HL-60 (cell line): ENCODE measurements at regions not wholly inside any gene's neighbourhood (a gene's known extent, or its start where the extent isn't known, plus 50 kb on each side); places are given as distances from the start of the nearest gene placed in this dataset.
"Not testable (repeated sequence)": the region's sequence is repeated elsewhere in the genome, so short reads cannot be mapped to it uniquely, and the experiment has no call there.

Experiments
- DNase-seq, 2 experiments: peaks; one replicate each; pipeline ENCODE4 v3.0.0-alpha.2; 2010 to 2020; ENCODE audit warnings: low read depth in 1 of 2, low spot score in 1 of 2
- H3K27ac ChIP-seq: fragments of 250-450 bp; sonication (Bioruptor Pico); replicated peaks from 2 replicates; pipeline ENCODE4 v1.5.1; 2020; ENCODE audit warnings: mild to moderate bottlenecking, moderate library complexity
- H3K27me3 ChIP-seq: fragments of 250-450 bp; sonication (Bioruptor Pico); 2 replicates; pipeline ENCODE4 v1.5.1; 2021; ENCODE audit warnings: mild to moderate bottlenecking, moderate library complexity; ENCODE audit not compliant: insufficient read depth, poor library complexity, severe bottlenecking
- H3K4me3 ChIP-seq: replicated peaks from 2 replicates; pipeline ENCODE4 v1.5.1; 2011; ENCODE audit warnings: mild to moderate bottlenecking, control low read depth, low read length; ENCODE audit not compliant: insufficient read depth
- GABPA ChIP-seq: IDR thresholded peaks from 2 replicates; pipeline ENCODE4 v1.6.1; 2012; ENCODE audit warnings: low read depth
- POLR2AphosphoS5 ChIP-seq: IDR thresholded peaks from 2 replicates; pipeline ENCODE4 v1.6.1; 2012; ENCODE audit warnings: low read depth
- SPI1 ChIP-seq: IDR thresholded peaks from 2 replicates; pipeline ENCODE4 v1.6.1; 2012; ENCODE audit warnings: low read depth, mild to moderate bottlenecking, borderline replicate concordance
- TF ChIP-seq, protein P1 (sequence below): IDR thresholded peaks from 2 replicates; pipeline ENCODE4 v1.6.1; 2012; ENCODE audit warnings: low read depth; ENCODE audit not compliant: insufficient replicate concordance
- TF ChIP-seq, protein P2 (sequence below): IDR thresholded peaks from one replicate; pipeline ENCODE4 v1.5.1; 2011; ENCODE audit warnings: low read length, control low read depth, inconsistent platforms; ENCODE audit not compliant: insufficient read depth

DNA sequence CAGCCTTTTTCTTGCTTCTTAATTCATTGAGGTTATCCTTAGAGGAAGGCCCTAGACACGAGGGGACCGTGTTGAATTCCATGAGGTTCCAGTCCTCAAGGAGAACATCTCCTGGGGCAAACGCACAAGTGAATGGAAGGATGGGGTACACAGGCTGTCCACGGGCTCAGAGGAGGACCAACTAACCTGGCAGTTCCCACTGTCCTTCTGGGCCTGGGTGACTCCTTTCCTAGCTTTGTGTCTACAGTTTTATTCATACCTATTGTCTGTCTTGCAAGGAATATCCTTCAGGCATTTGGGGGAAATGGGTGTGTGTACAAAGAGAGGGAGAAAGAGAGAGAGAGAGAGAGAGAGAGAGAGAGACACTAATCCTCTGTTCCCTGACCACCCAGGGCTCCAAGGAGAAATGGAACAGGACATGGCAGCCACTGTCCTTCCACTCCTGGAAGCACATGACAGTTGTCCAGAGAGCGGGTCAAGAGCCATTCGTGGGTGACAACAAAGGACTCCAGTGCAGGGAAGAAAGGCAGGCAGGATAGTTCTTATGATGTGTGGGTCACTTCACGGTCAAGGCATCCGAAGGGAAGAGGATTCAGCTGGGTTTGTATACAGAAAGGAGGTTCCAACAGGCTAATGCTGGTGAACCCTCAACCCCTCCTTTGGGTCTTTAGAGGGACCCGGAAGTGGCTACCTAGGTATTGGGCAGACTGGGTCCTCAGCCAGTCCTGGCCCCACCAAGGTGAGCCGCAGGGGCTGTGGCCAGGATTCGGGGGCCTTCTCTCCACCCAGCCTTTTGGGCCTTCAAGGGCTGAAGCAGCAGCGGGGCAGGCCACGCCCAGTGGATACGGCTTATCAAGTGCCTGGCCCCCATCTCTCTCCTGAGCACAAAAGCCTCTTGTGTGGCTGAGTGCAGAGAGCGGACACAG is 150.6 kb downstream of the MYCN start:
- TF ChIP-seq GABPA (no peak), SPI1 (no peak), POLR2AphosphoS5 (no peak)
- TF ChIP-seq, protein P1, sequence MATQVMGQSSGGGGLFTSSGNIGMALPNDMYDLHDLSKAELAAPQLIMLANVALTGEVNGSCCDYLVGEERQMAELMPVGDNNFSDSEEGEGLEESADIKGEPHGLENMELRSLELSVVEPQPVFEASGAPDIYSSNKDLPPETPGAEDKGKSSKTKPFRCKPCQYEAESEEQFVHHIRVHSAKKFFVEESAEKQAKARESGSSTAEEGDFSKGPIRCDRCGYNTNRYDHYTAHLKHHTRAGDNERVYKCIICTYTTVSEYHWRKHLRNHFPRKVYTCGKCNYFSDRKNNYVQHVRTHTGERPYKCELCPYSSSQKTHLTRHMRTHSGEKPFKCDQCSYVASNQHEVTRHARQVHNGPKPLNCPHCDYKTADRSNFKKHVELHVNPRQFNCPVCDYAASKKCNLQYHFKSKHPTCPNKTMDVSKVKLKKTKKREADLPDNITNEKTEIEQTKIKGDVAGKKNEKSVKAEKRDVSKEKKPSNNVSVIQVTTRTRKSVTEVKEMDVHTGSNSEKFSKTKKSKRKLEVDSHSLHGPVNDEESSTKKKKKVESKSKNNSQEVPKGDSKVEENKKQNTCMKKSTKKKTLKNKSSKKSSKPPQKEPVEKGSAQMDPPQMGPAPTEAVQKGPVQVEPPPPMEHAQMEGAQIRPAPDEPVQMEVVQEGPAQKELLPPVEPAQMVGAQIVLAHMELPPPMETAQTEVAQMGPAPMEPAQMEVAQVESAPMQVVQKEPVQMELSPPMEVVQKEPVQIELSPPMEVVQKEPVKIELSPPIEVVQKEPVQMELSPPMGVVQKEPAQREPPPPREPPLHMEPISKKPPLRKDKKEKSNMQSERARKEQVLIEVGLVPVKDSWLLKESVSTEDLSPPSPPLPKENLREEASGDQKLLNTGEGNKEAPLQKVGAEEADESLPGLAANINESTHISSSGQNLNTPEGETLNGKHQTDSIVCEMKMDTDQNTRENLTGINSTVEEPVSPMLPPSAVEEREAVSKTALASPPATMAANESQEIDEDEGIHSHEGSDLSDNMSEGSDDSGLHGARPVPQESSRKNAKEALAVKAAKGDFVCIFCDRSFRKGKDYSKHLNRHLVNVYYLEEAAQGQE, result no peak
- TF ChIP-seq, protein P2, sequence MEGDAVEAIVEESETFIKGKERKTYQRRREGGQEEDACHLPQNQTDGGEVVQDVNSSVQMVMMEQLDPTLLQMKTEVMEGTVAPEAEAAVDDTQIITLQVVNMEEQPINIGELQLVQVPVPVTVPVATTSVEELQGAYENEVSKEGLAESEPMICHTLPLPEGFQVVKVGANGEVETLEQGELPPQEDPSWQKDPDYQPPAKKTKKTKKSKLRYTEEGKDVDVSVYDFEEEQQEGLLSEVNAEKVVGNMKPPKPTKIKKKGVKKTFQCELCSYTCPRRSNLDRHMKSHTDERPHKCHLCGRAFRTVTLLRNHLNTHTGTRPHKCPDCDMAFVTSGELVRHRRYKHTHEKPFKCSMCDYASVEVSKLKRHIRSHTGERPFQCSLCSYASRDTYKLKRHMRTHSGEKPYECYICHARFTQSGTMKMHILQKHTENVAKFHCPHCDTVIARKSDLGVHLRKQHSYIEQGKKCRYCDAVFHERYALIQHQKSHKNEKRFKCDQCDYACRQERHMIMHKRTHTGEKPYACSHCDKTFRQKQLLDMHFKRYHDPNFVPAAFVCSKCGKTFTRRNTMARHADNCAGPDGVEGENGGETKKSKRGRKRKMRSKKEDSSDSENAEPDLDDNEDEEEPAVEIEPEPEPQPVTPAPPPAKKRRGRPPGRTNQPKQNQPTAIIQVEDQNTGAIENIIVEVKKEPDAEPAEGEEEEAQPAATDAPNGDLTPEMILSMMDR, result no peak
- Histone ChIP-seq H3K4me3 (no peak overlapping the region), H3K27me3 (no peaks in the 10 kb centered on the region), H3K27ac (no peak overlapping the region)
- DNase-seq, result no peak

DNA sequence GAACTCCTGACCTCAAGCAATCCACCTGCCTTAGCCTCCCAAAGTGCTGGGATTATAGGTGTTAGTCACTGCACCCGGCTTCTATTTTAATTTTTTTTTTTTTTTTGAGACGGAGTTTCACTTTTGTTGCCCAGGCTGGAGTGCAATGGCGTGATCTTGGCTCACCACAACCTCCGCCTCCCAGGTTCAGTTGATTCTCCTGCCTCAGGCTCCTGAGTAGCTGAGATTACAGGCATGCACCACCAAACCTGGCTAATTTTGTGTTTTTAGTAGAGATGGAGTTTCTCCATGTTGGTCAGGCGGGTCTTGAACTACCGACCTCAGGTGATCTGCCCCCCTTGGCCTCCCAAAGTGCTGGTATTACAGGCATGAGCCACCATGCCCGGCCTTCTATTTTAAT is 149.1 kb downstream of the MYCN start:
- not testable (repeated sequence) for H3K27me3 ChIP-seq, H3K27ac ChIP-seq, H3K4me3 ChIP-seq, DNase-seq

DNA sequence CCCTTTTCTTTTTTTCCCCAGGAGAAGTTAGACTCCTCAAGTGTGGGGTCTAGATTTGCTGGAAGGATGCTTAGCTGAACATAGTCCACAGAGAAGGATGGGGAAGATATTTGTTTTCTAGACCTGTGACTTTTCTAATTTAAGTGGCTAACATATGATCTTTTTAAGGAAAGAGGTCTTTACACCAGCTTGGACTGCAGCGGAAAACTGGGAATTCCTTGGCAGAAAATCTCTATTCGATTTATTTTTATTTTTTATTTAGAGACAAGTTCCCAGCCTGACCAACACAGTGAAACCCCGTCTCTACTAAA is 148.4 kb downstream of the MYCN start:
- H3K27ac ChIP-seq, result no peak overlapping the region
- no peak overlapping the region for H3K4me3 ChIP-seq
- TF ChIP-seq, protein P1, result no peak
- TF ChIP-seq, protein P2, result no peak
- TF ChIP-seq POLR2AphosphoS5, result no peak
- TF ChIP-seq GABPA, result no peak
- TF ChIP-seq SPI1, result no peak
- no peaks in the 10 kb centered on the region for H3K27me3 ChIP-seq
- DNase-seq, result no peak

DNA sequence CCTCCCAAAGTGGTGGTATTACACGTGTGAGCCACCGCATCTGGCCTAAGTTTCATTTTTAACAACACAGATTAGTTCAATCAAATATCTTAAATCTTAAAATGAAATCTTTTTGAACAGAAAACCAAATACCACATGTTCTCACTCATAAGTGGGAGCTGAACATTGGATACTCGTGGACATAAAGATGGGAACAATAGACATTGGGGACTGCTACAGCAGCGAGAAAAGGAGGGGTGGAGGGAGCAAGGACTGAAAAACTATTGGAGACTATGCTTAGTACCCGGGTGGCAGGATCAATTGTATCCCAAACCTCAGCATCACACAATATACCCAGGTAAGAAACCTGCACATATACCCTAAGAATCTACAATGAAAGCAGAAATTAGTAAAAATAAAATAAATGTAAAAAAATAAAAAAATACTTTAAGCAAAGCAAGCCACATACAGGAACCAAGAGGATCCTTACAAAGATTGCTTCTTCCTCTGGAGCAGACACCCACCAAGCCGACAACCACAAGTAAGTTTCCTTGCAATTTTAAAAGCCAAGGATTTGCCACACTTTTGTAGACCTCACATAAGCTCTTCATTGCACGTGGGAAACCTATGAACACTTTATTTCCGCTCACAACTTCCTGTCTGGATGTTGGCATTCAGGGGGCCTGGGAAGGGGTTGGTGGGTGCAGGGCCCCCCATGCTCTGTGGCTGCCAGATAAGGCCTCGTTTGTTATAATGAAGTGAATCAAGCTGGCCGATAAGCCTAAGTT is 147.9 kb downstream of the MYCN start:
- DNase-seq, result no peak
- Histone ChIP-seq H3K27ac (no peak overlapping the region), H3K27me3 (no peaks in the 10 kb centered on the region), H3K4me3 (no peak overlapping the region)
- TF ChIP-seq, protein P2, result no peak
- no peak for TF ChIP-seq POLR2AphosphoS5
- TF ChIP-seq SPI1, result no peak
- TF ChIP-seq, protein P1, result no peak

DNA sequence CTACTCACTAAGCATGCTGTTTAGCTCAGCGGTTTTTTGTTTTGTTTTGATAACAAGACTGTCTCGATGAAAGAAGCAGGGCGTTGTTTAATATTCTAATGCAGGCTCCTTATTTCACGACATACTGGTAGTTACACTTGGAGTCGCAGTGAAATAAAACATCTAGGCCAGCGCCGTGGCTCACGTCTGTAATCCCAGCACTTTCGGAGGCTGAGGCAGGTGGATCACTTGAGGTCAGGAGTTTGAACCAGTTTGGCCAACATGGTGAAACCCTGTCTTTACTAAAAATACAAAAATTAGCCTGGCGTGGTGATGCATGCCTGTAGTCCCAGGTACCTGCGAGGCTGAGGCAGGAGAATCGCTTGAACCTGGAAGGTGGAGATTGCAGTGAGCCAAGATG is 145.8 kb downstream of the MYCN start:
- H3K27me3 ChIP-seq, H3K4me3 ChIP-seq, H3K27ac ChIP-seq, DNase-seq: not testable (repeated sequence)
